Glomerular endothelial cell (primary cell): ENCODE measurements at regions not wholly inside any gene's neighbourhood (a gene's known extent, or its start where the extent isn't known, plus 50 kb on each side); places are given as distances from the start of the nearest gene placed in this dataset.
"Not testable (repeated sequence)": the region's sequence is repeated elsewhere in the genome, so short reads cannot be mapped to it uniquely, and the experiment has no call there.

ENCODE experiments used
- DNase-seq: peaks from one replicate; pipeline ENCODE4 v3.0.0-alpha.2; 2011; ENCODE audit warnings: low read depth, low spot score; ENCODE audit errors: extremely low read depth

- DNase-seq: no peak
Measured at GRCh38 chr18:43793910-43794309, 516.6 kb upstream of the SYT4 start.

GRCh38 chr18:43794363-43794762 lies 517.1 kb upstream of the SYT4 start:
- no peak for DNase-seq

- no peak for DNase-seq
Measured at GRCh38 chr18:43797347-43797746, 520.1 kb upstream of the SYT4 start.

- DNase-seq: no peak
Measured at GRCh38 chr18:43800584-43800983, 523.3 kb upstream of the SYT4 start.

- DNase-seq: no peak
Measured at GRCh38 chr18:43805646-43806194, 528.4 kb upstream of the SYT4 start.

GRCh38 chr18:43812627-43813026 lies 535.3 kb upstream of the SYT4 start:
- no peak for DNase-seq

- DNase-seq: no peak
Measured at GRCh38 chr18:43819397-43819796, 542.1 kb upstream of the SYT4 start.

GRCh38 chr18:43819873-43820272 lies 542.6 kb upstream of the SYT4 start:
- DNase-seq: no peak

GRCh38 chr18:43825768-43826167 lies 548.5 kb upstream of the SYT4 start:
- no peak for DNase-seq

GRCh38 chr18:43826215-43826614 lies 548.9 kb upstream of the SYT4 start:
- no peak for DNase-seq

- no peak for DNase-seq
Measured at GRCh38 chr18:43827311-43827710, 550.0 kb upstream of the SYT4 start.

GRCh38 chr18:43830303-43830702 lies 553.0 kb upstream of the SYT4 start:
- DNase-seq: no peak

GRCh38 chr18:43830947-43831346 lies 553.7 kb upstream of the SYT4 start:
- DNase-seq: no peak

GRCh38 chr18:43846299-43846698 lies 569.0 kb upstream of the SYT4 start:
- no peak for DNase-seq

- DNase-seq: no peak
Measured at GRCh38 chr18:43847164-43848091, 570.1 kb upstream of the SYT4 start.

GRCh38 chr18:43849831-43850230 lies 572.5 kb upstream of the SYT4 start:
- DNase-seq: not testable (repeated sequence)

- no peak for DNase-seq
Measured at GRCh38 chr18:43855376-43855775, 578.1 kb upstream of the SYT4 start.

- DNase-seq: no peak
Measured at GRCh38 chr18:43863180-43863579, 585.9 kb upstream of the SYT4 start.

- no peak for DNase-seq
Measured at GRCh38 chr18:43866696-43867095, 589.4 kb upstream of the SYT4 start.

- DNase-seq: no peak
Measured at GRCh38 chr18:43868497-43868995, 591.3 kb upstream of the SYT4 start.

- DNase-seq: no peak
Measured at GRCh38 chr18:43869451-43870008, 592.2 kb upstream of the SYT4 start.

- no peak for DNase-seq
Measured at GRCh38 chr18:43870626-43871025, 593.3 kb upstream of the SYT4 start.
